Heart left ventricle (tissue), 16 donors: ENCODE measurements at regions not wholly inside any gene's neighbourhood (a gene's known extent, or its start where the extent isn't known, plus 50 kb on each side); places are given as distances from the start of the nearest gene placed in this dataset.

Source experiments
- ATAC-seq, 4 donors: fragments of 200-7000 bp; cut with Tn5 transposase; one replicate each; pipeline ENCODE4 v1.9.1; 2020 to 2022; ENCODE audit warnings: moderate library complexity in 4 of 4, mild to moderate bottlenecking in 3 of 4, moderate number of reproducible peaks in 1 of 4
- DNase-seq, 5 donors: peaks; one replicate each; pipeline ENCODE4 v3.0.0-alpha.2; 2020
- H3K27ac ChIP-seq, 12 donors: fragments of 200-600 bp; sonication (generic) in 4 of 12; one replicate each; pipeline versions ENCODE4 v1.5.0 to v1.8.0; 2016 to 2022; ENCODE audit warnings: mild to moderate bottlenecking in 2 of 12
- H3K27me3 ChIP-seq, 9 donors: fragments of 200-600 bp; sonication (generic) in 2 of 9; one replicate each; pipeline versions ENCODE4 v1.5.1 to v1.8.0; 2016 to 2022; ENCODE audit warnings: mild to moderate bottlenecking in 3 of 9
- H3K36me3 ChIP-seq, 9 donors: fragments of 200-600 bp; sonication (generic) in 2 of 9; one replicate each; pipeline versions ENCODE4 v1.5.0 to v1.8.0; 2018 to 2022; ENCODE audit warnings: mild to moderate bottlenecking in 2 of 9
- H3K4me1 ChIP-seq, 12 donors: fragments of 200-600 bp; sonication (generic) in 4 of 12; one replicate each; pipeline versions ENCODE4 v1.5.0 to v1.8.0; 2016 to 2022; ENCODE audit warnings: mild to moderate bottlenecking in 3 of 12
- H3K4me3 ChIP-seq, 12 donors: fragments of 200-600 bp; sonication (generic) in 4 of 12; one replicate each; pipeline versions ENCODE4 v1.5.0 to v1.8.0; 2017 to 2022; ENCODE audit warnings: mild to moderate bottlenecking in 9 of 12, moderate library complexity in 4 of 12
- H3K9me3 ChIP-seq, 12 donors: fragments of 200-600 bp; sonication (generic) in 4 of 12; one replicate each; pipeline versions ENCODE4 v1.5.0 to v1.8.0; 2016 to 2022; ENCODE audit warnings: mild to moderate bottlenecking in 1 of 12
- POLR2A ChIP-seq, 2 donors: fragments of 450-650 bp; IDR thresholded peaks; one replicate each; pipeline ENCODE4 v1.6.1; 2017; ENCODE audit warnings: antibody characterized with exemption in 2 of 2, mild to moderate bottlenecking in 2 of 2, moderate library complexity in 2 of 2
- WGBS, 4 donors: extraction: QIAGEN DNeasy Blood & Tissue Kit in 2 of 4; methylation state at CpG; one replicate each; pipeline versions ENCODE4 v1.1.5 to v1.1.7; 2013 to 2018; 5-methylcytosine and 5-hydroxymethylcytosine counted together
- intact Hi-C, 10 donors: fragments of 100-400 bp; cut with DNase I; formaldehyde crosslinking; loops; one replicate each; pipeline versions ENCODE4 v1.11.1 to v1.14.2; 2022
- TF ChIP-seq, protein P1 (sequence below), 12 donors: fragments of 200-600 bp; sonication (generic) in 4 of 12; IDR thresholded peaks; one replicate each; pipeline versions ENCODE4 v1.5.0 to v1.8.0; 2018 to 2022; ENCODE audit warnings: antibody characterized with exemption in 12 of 12, mild to moderate bottlenecking in 5 of 12
- donor health status: ischemic (EF 13 %, LVEDD 7.1; RV severe dilation, severe dysfunction).
- donor health status: healthy with polysubstance abuse.
- donor health status: DM: no; HTN: yes; CAD: no.
- donor health status: DM: no; HTN: no; CAD: no.
- donor health status: ischemic (EF 25% LVEDD 6.9; RV normal size, moderate dysfunction).
- donor health status: ischemic (EF 25% LVEDD 5.7; RV mildly dilated, moderate dysfunction).
- donor health status: healthy.
- donor health status: DM: yes; HTN: yes; CAD: no.
- donor health status: ischemic (EF 35%, LVEDD 5.7; RV mildly dilated, moderate dysfunction).
- donor health status: nonischemic (EF 11% LVEDD 7.7; RV severe dilation, severe dysfunction).
- donor health status: DM: yes; HTN: yes; CAD: no.
- donor health status: PGD.
- donor health status: ischemic (EF 29% LVEDD 5.4; RV normal size, mild dysfunction).
- donor health status: nonischemic (EF 23%, LVEDD 6.1; RV moderate dilation, normal function).

- Histone ChIP-seq H3K4me1 (peaks cover 0 to 3% (median 0%) of the 10 kb centered on the region in 12 donors), H3K4me3 (no peak overlapping the region), H3K36me3 (no peaks in the 10 kb centered on the region), H3K27me3 (no peaks in the 10 kb centered on the region), H3K27ac (no peak overlapping the region), H3K9me3 (no peaks in the 10 kb centered on the region)
- TF ChIP-seq POLR2A (IDR thresholded peaks at IDR 0.05): no peak
- TF ChIP-seq, protein P1, sequence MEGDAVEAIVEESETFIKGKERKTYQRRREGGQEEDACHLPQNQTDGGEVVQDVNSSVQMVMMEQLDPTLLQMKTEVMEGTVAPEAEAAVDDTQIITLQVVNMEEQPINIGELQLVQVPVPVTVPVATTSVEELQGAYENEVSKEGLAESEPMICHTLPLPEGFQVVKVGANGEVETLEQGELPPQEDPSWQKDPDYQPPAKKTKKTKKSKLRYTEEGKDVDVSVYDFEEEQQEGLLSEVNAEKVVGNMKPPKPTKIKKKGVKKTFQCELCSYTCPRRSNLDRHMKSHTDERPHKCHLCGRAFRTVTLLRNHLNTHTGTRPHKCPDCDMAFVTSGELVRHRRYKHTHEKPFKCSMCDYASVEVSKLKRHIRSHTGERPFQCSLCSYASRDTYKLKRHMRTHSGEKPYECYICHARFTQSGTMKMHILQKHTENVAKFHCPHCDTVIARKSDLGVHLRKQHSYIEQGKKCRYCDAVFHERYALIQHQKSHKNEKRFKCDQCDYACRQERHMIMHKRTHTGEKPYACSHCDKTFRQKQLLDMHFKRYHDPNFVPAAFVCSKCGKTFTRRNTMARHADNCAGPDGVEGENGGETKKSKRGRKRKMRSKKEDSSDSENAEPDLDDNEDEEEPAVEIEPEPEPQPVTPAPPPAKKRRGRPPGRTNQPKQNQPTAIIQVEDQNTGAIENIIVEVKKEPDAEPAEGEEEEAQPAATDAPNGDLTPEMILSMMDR (IDR thresholded peaks at IDR 0.05): no peak
- ATAC-seq (no peak), DNase-seq (no peak)
- 65 to 78% (median 75%) methylated on average over 5 of the region's 5 CpGs for WGBS, 4 donors
- intact Hi-C loops: loop anchor here in 1 of 10 donors (5.0 kb wide), 1 partner anchor 156 kb away; no protein-coding TSS in a partner anchor
Observed at GRCh38 chr2:204021290-204022081, 84.9 kb downstream of the ICOS start.

- no peak for TF ChIP-seq POLR2A (IDR thresholded peaks at IDR 0.05)
- TF ChIP-seq, protein P1 (IDR thresholded peaks at IDR 0.05): no peak
- Histone ChIP-seq H3K4me3 (no peak overlapping the region), H3K36me3 (no peaks in the 10 kb centered on the region), H3K9me3 (no peaks in the 10 kb centered on the region), H3K27ac (no peak overlapping the region), H3K4me1 (peaks cover 0 to 3% (median 0%) of the 10 kb centered on the region in 12 donors), H3K27me3 (no peaks in the 10 kb centered on the region)
- WGBS, 4 donors: 80 to 89% (median 84%) methylated on average over 5 of the region's 5 CpGs
- ATAC-seq (no peak), DNase-seq (no peak)
- intact Hi-C loops: loop anchor here in 1 of 10 donors (5.0 kb wide), 1 partner anchor 155 kb away; no protein-coding TSS in a partner anchor
Observed at GRCh38 chr2:204022550-204022949, 86.0 kb downstream of the ICOS start.

DNA sequence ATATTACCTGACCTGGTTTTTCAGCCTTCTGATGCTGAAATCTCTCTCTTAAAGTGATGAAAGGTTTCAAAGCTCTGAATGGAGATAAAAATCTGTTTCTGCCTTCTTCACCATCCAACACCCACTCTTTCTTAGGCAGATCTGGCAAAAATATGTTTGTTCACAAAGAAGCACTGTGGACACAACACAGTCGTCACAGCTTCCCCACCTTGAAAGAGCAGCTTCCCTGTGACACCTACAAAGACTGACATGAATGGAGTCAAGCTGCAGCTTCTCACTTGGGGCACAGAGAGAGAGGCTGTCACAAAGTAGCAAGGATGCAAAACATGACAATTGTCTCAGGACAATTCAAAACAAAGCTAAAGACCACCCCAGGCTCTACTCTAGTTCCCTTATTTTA lies 86.5 kb downstream of the ICOS start:
- intact Hi-C loops: loop anchor here in 1 of 10 donors (5.0 kb wide), 1 partner anchor 154 kb away; no protein-coding TSS in a partner anchor

DNA sequence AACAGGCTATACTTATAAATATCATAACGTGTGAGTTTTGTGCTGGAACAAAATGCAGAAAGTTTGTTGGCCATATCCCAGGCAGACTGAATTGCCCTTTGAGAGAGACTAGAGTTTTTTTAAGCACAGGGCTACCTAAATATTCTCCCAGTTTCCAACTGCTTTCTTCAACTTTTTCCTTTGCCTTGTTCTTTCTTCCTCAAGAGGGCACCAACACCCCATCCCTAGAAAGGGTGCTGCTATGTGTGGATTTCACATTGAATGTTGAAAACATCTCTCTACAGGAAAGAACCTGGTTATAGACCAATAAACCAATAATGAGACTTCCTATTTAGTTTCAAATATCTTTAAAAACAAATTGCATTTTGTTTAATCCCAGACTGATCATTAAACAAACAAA lies 87.9 kb downstream of the ICOS start:
- peak in 1 of 4 donors; percentile 55 for ATAC-seq
- H3K9me3 ChIP-seq: no peaks in the 10 kb centered on the region
- intact Hi-C loops: loop anchor here in 1 of 10 donors (5.0 kb wide), 1 partner anchor 153 kb away; no protein-coding TSS in a partner anchor
- TF ChIP-seq, protein P1 (IDR thresholded peaks at IDR 0.05): peak; percentile 16 to 65 (median 48)
- TF ChIP-seq POLR2A (IDR thresholded peaks at IDR 0.05): no peak
- H3K27me3 ChIP-seq: no peaks in the 10 kb centered on the region
- no peak overlapping the region for H3K4me3 ChIP-seq
- 12 to 23% (median 19%) methylated on average over 1 of the region's 1 CpG for WGBS, 4 donors
- H3K4me1 ChIP-seq: peaks cover 0 to 3% (median 0%) of the 10 kb centered on the region in 12 donors
- H3K27ac ChIP-seq: no peak overlapping the region
- H3K36me3 ChIP-seq: no peaks in the 10 kb centered on the region
- no peak for DNase-seq

More for the DNA sequence above, 86.5 kb downstream of the ICOS start:
- no peaks in the 10 kb centered on the region for H3K27me3 ChIP-seq
- TF ChIP-seq POLR2A (IDR thresholded peaks at IDR 0.05): no peak
- TF ChIP-seq, protein P1 (IDR thresholded peaks at IDR 0.05): no peak
- H3K4me3 ChIP-seq: no peak overlapping the region
- H3K9me3 ChIP-seq: no peaks in the 10 kb centered on the region
- H3K27ac ChIP-seq: no peak overlapping the region
- H3K4me1 ChIP-seq: peaks cover 0 to 3% (median 0%) of the 10 kb centered on the region in 12 donors
- no peak for DNase-seq
- H3K36me3 ChIP-seq: no peaks in the 10 kb centered on the region
- no peak for ATAC-seq
- 77 to 100% (median 83%) methylated on average over 1 of the region's 1 CpG for WGBS, 4 donors
